OCI-LY1 (cell line): ENCODE measurements at regions not wholly inside any gene's neighbourhood (a gene's known extent, or its start where the extent isn't known, plus 50 kb on each side); places are given as distances from the start of the nearest gene placed in this dataset.

Experiments
- CTCF ChIP-seq: fragments of 200-600 bp; sonication (generic), shearing (Covaris generic); IDR thresholded peaks from 2 replicates; pipeline ENCODE4 v1.5.1; 2017; ENCODE audit warnings: mild to moderate bottlenecking, antibody characterized with exemption, low read length, moderate library complexity, mixed read lengths
- EZH2 ChIP-seq: fragments of 200-600 bp; sonication (generic), shearing (Covaris generic); IDR thresholded peaks from 2 replicates; pipeline ENCODE4 v1.8.0; 2017; ENCODE audit warnings: borderline replicate concordance, mixed run types, mild to moderate bottlenecking, antibody characterized with exemption, low read length, moderate library complexity, mixed read lengths

GRCh38 chr1:60679524-60680375 is 402.6 kb upstream of the NFIA start:
- TF ChIP-seq CTCF (no peak), EZH2 (no peak)
